C4-2B (cell line): ENCODE measurements at regions not wholly inside any gene's neighbourhood (a gene's known extent, or its start where the extent isn't known, plus 50 kb on each side); places are given as distances from the start of the nearest gene placed in this dataset.

Experiments
- H3K27ac ChIP-seq: fragments of 450-650 bp; 2 replicates; pipeline ENCODE4 v1.5.1; 2017
- CTCF ChIP-seq: fragments of 450-650 bp; conservative IDR thresholded peaks from 2 replicates; pipeline ENCODE4 v1.5.1; 2017; ENCODE audit warnings: mild to moderate bottlenecking
- ZFX ChIP-seq: fragments of 450-650 bp; IDR thresholded peaks from 2 replicates; pipeline ENCODE4 v1.6.1; 2017

- H3K27ac ChIP-seq: no peak overlapping the region
- TF ChIP-seq ZFX: no peak
- no peak for TF ChIP-seq CTCF
Observed at GRCh38 chr7:152989889-152990380, 230.4 kb downstream of the ACTR3B start.

- TF ChIP-seq CTCF (no peak), ZFX (no peak)
- no peak overlapping the region for H3K27ac ChIP-seq
Observed at GRCh38 chr7:152998420-152998819, 238.9 kb downstream of the ACTR3B start.

GRCh38 chr7:153002115-153002514 is 242.6 kb downstream of the ACTR3B start:
- H3K27ac ChIP-seq: no peak overlapping the region
- TF ChIP-seq ZFX: no peak
- TF ChIP-seq CTCF: no peak

GRCh38 chr7:153002572-153002971 is 243.0 kb downstream of the ACTR3B start:
- no peak overlapping the region for H3K27ac ChIP-seq
- TF ChIP-seq CTCF (no peak), ZFX (no peak)

DNA sequence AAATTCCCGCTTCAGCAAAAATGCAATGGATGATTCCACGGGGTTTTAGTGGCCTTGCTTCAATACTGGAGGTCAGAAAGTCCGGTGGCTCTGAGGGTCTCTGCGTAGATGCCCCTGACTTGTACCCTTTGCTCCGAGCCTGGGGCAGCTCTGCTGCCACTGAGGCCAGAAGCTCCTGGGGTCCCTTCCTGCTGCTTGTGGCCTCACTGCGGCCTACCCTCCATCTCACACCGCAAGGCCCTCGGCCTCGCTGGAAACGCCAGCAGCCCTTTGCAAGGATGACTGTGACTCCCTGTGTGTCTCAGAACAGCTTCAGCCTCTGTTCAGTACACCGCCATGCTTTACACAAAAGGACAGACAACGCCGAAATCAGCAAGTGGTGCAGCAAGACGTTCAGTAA is 244.8 kb downstream of the ACTR3B start:
- H3K27ac ChIP-seq: no peak overlapping the region
- no peak for TF ChIP-seq ZFX
- TF ChIP-seq CTCF: no peak

- no peak overlapping the region for H3K27ac ChIP-seq
- TF ChIP-seq ZFX (no peak), CTCF (no peak)
Observed at GRCh38 chr7:153005750-153006435, 246.3 kb downstream of the ACTR3B start.

- TF ChIP-seq CTCF (no peak), ZFX (no peak)
- no peak overlapping the region for H3K27ac ChIP-seq
Observed at GRCh38 chr7:153006452-153006851, 246.9 kb downstream of the ACTR3B start.
